HUES6 (cell line): ENCODE measurements at regions not wholly inside any gene's neighbourhood (a gene's known extent, or its start where the extent isn't known, plus 50 kb on each side); places are given as distances from the start of the nearest gene placed in this dataset.
"Not testable (repeated sequence)": the region's sequence is repeated elsewhere in the genome, so short reads cannot be mapped to it uniquely, and the experiment has no call there.

Experiments used
- H3K27ac ChIP-seq: 2 replicates; pipeline ENCODE4 v1.7.0; 2013; ENCODE audit warnings: low read depth, mild to moderate bottlenecking, low read length, inconsistent platforms
- H3K27me3 ChIP-seq: 2 replicates; pipeline ENCODE4 v1.6.1; 2013; ENCODE audit warnings: low read length; ENCODE audit not compliant: control insufficient read depth, insufficient read depth
- H3K36me3 ChIP-seq: 2 replicates; pipeline ENCODE4 v1.6.1; 2013; ENCODE audit warnings: low read length; ENCODE audit not compliant: control insufficient read depth, insufficient read depth
- H3K4me1 ChIP-seq: 2 replicates; pipeline ENCODE4 v1.6.1; 2013; ENCODE audit warnings: low read length; ENCODE audit not compliant: control insufficient read depth, insufficient read depth
- H3K4me3 ChIP-seq: 2 replicates; pipeline ENCODE4 v1.5.1; 2013; ENCODE audit warnings: low read depth, low read length
- H3K9ac ChIP-seq: one replicate; pipeline ENCODE4 v1.6.1; 2013; ENCODE audit warnings: mild to moderate bottlenecking, low read length
- H3K9me3 ChIP-seq: 2 replicates; pipeline ENCODE4 v1.6.1; 2013; ENCODE audit warnings: low read depth, low read length; ENCODE audit not compliant: control insufficient read depth, insufficient read depth

DNA sequence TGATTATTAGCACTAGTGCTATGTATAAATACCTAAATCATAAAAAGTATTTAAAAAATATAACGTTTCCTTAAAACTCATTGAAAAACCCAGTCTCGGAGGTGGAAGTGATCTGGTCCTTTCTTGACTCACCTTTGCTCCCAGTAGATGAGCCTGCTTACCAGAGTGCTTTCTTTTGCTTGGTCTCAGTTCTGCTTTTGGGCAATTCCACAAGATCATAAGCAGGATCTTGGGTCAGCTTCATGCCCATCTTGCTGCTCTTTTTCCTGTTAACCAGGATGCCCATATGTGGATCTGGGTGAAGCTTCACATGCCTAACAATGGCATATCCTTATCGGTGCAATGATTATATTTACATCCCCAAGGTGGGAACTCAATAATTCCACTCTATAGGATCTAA, 332.1 kb upstream of the FAM98A start:
- H3K9me3 ChIP-seq: no peaks in the 10 kb centered on the region

DNA sequence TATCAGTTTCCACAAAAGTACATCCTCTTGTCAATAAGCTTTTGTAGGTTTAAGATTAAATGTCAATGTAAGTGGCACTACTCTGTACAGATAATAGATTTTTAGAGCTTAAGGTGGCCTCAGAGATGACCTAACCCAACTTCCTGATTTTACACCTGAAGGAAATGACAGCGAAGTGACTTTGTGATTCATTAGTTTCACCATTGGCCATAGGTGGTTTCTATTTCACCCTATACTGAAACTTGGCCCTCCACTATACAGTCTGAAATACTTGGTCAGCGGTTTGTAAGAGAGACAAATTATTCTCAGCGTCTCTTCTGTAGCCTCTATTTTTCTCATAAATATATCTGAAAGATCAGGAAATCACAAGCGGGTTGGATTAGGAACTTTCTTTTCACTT, 330.4 kb upstream of the FAM98A start:
- no peaks in the 10 kb centered on the region for H3K9me3 ChIP-seq
- H3K4me3 ChIP-seq: no peak overlapping the region
- H3K4me1 ChIP-seq: no peaks in the 10 kb centered on the region

More for the DNA sequence above, 332.1 kb upstream of the FAM98A start:
- Histone ChIP-seq H3K36me3 (no peaks in the 10 kb centered on the region), H3K27ac (no peak overlapping the region), H3K27me3 (no peaks in the 10 kb centered on the region), H3K4me1 (no peaks in the 10 kb centered on the region), H3K4me3 (no peak overlapping the region), H3K9ac (no peak overlapping the region)

DNA sequence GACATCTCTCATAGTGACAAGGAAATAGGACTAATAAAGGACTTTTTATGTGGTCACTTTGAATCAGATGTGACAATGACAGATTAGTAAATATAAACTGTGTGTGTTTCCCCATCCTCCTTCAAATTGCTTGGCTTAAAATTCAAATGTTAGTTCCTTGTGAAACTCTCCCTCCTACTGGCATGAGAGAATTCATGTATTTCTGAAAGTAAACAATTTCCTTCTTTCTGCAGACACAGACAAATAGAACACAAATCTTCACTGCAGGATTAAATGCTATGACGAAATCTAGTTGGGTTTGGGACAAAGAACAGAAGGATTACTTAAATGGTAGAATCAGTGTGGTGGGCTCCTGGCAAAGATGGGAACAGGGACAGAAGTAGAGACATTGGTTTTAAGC, 328.7 kb upstream of the FAM98A start:
- no peak overlapping the region for H3K9ac ChIP-seq

More for the DNA sequence above, 330.4 kb upstream of the FAM98A start:
- Histone ChIP-seq H3K27ac (no peak overlapping the region), H3K27me3 (no peaks in the 10 kb centered on the region), H3K36me3 (no peaks in the 10 kb centered on the region), H3K9ac (no peak overlapping the region)

DNA sequence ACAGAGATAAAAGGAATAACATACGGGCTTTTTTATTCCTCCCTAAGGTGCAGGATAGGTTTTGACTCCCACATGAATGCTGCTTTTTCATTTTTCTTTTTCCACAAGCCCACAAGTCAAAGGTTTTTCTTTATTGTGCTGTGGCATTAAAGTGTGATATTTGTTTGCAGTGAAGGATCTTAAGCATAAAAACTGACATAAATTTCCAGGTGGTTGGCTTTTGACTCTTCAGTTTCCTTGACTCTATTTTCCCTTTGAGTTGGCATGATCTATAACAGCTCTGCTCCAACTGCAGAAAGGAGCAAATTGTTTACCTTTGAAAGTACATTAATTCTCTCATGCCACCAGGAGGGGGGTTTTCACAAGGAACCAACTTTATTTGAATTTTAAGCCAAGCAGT, 326.2 kb upstream of the FAM98A start:
- H3K27me3 ChIP-seq: no peaks in the 10 kb centered on the region
- H3K9ac ChIP-seq: no peak overlapping the region
- no peak overlapping the region for H3K4me3 ChIP-seq
- H3K36me3 ChIP-seq: no peaks in the 10 kb centered on the region
- no peak overlapping the region for H3K27ac ChIP-seq
- no peaks in the 10 kb centered on the region; the same call in 1 of the 2 replicates for H3K9me3 ChIP-seq
- H3K4me1 ChIP-seq: no peaks in the 10 kb centered on the region

More for the DNA sequence above, 328.7 kb upstream of the FAM98A start:
- H3K36me3 ChIP-seq: no peaks in the 10 kb centered on the region
- no peak overlapping the region for H3K4me3 ChIP-seq
- H3K4me1 ChIP-seq: no peaks in the 10 kb centered on the region
- H3K27ac ChIP-seq: no peak overlapping the region
- H3K27me3 ChIP-seq: no peaks in the 10 kb centered on the region
- no peaks in the 10 kb centered on the region; the same call in 1 of the 2 replicates for H3K9me3 ChIP-seq

DNA sequence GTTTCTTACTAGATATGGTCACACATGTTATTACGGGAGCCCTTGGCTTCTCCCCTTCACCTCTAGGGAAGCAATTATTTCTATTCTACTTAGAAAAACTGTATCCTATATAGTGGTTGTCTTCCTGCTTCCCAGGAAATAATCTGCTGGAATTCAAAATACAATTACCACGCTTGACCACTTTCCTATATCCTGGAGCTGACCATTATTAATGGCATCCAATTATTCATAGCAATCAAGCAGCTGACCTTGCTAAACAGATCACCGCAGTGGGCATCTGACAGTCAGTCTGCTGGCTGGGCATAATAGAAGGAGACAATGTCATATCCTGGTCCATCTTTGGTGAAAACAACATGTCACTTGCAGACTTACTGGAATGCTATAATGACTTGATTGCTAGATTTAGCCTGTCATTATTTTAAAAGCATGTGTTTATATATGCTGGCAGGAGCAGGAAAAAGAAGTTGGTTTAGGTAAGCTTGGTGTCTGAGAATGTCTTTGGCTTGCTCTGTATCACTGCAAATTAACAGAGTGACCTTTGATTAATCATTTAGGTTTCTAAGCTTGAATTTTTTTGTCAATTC, 325.6 kb upstream of the FAM98A start:
- no peaks in the 10 kb centered on the region; the same call in 1 of the 2 replicates for H3K9me3 ChIP-seq
- H3K9ac ChIP-seq: no peak overlapping the region
- no peaks in the 10 kb centered on the region for H3K4me1 ChIP-seq
- no peaks in the 10 kb centered on the region for H3K27me3 ChIP-seq
- H3K36me3 ChIP-seq: no peaks in the 10 kb centered on the region
- no peak overlapping the region for H3K27ac ChIP-seq
- no peak overlapping the region for H3K4me3 ChIP-seq

DNA sequence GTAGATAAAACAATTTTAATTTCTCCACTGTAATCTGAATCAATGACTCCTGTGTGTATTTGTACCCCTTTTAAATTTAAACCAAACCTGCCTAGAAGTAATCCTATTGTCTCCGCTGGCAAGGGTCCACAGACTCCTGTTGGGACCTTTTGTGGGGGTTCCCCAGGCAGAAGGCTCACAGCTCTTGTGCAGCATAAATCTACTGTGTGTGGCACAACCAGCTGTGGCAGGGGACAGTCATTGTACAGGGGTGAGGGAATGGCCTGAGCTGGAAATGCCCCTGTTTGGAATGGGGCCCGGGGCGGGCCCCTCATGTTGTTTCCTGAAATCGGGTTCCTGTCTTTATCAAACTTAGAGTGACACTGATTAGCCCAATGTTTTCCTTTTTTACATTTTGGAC, 318.2 kb upstream of the FAM98A start:
- Histone ChIP-seq H3K4me3 (no peak overlapping the region), H3K27ac (no peak overlapping the region), H3K9ac (no peak overlapping the region), H3K36me3 (no peaks in the 10 kb centered on the region), H3K9me3 (peaks cover 25% of the 10 kb centered on the region), H3K27me3 (no peaks in the 10 kb centered on the region), H3K4me1 (no peaks in the 10 kb centered on the region)

DNA sequence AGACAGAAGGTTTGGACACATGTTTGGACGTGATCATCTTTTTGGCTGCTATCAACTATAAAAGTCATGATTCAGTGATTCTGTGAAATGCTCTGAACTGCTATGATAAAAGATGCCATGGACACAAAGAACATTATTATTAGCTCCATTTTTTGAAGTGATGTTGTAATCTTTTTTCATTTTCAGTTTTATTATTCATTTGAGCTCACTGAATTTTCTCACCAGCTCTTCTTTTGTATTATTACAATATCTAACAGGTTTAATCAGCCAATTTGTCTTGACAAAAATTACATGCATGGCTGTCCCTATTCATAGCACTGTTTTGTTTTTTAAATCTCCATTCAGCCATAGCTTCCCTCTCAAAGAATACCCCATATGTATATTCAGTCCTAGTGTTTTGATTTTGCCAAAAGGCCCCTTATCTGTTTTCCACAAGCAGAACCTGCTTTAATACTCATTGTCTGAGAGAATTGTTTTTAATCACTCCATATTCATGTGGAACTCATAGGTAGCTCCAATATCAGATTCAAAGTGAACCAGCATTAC, 314.0 kb upstream of the FAM98A start:
- H3K4me1 ChIP-seq: no peaks in the 10 kb centered on the region
- H3K36me3 ChIP-seq: no peaks in the 10 kb centered on the region

DNA sequence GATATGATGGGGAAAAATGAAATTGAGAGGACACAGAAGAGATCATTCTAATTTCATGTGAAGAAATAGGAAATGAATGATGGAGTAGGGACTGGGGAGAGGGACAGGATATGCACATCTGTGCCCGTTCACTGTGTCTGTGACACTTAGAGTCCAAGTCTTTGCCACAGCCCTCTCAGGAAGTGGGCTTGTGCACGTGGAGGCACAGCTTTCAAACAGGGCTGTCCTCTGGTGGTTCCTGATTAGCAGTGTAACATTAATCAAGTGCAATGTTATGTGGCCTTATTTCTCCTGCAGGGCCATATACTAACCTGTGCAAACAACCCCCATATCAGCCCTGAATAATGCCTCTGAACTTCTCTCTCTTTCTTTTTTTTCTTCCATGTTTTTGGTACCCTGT, 312.2 kb upstream of the FAM98A start:
- H3K9ac ChIP-seq: no peak overlapping the region
- no peaks in the 10 kb centered on the region for H3K27me3 ChIP-seq
- no peaks in the 10 kb centered on the region for H3K36me3 ChIP-seq
- no peak overlapping the region for H3K27ac ChIP-seq
- H3K4me3 ChIP-seq: no peak overlapping the region
- peaks cover 25% of the 10 kb centered on the region for H3K9me3 ChIP-seq
- H3K4me1 ChIP-seq: no peaks in the 10 kb centered on the region

More for the DNA sequence above, 314.0 kb upstream of the FAM98A start:
- Histone ChIP-seq H3K9ac (no peak overlapping the region), H3K27me3 (no peaks in the 10 kb centered on the region), H3K27ac (no peak overlapping the region), H3K9me3 (peaks cover 25% of the 10 kb centered on the region), H3K4me3 (no peak overlapping the region)

DNA sequence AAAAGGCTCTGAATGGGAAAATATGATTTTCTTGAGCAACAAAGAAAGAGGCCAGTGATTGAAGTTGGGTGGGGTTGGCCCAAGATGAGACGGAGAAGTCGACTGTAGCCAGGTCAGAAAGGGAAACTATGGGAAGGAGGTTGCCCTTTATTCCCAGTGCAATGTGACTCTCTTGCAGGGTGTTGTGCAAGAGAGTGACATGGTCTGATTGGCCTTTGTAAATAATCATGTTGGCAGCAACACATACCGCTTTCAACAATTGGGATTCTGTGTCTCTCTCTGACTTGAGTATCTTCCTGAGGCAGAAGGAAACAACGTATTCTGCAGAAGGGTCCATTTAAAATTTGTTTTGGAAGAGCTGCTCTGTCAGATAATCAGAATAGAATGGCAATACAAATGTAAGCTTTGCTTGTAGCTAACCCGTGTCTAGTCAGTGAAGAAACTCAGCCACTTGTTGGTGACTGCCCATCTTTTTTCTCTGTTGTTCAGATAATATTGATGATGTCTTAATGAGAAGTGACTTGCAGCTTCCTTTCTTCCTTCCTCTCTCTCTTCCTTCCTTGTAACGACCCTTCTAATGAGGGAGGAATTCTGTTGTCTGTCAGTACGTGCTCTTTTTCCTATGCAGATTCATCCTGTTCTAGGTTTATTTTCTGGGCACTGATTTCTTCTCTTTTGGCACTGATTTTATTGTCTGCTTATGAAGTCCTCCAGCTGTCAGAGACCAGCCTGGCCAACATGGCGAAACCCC, 311.0 kb upstream of the FAM98A start:
- Histone ChIP-seq H3K9me3 (peaks cover 21% of the 10 kb centered on the region), H3K4me1 (no peaks in the 10 kb centered on the region), H3K36me3 (no peaks in the 10 kb centered on the region), H3K9ac (no peak overlapping the region), H3K27me3 (no peaks in the 10 kb centered on the region), H3K4me3 (no peak overlapping the region), H3K27ac (no peak overlapping the region)

DNA sequence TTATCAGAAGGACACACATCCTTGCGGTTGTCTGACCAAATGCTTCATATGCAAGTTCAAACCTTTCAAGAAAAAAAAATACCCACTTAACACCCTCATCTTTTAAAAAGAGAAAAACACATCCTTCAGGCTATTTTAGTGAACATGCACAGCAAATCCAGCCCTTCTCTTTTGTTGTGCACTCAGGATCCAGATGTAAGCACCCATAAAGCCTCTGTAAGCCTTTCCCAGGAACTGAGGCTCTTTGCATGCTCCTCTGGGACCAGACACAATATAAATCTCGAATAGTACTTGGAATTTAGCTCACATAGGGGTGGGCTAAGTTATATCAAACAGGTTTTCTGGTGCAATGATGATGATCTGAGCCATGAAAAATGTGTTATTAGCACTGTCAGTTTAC, 308.8 kb upstream of the FAM98A start:
- Histone ChIP-seq H3K4me3 (no peak overlapping the region), H3K9ac (no peak overlapping the region), H3K9me3 (peaks cover 13% of the 10 kb centered on the region; the same call in 1 of the 2 replicates), H3K4me1 (no peaks in the 10 kb centered on the region), H3K27ac (no peak overlapping the region), H3K36me3 (no peaks in the 10 kb centered on the region), H3K27me3 (no peaks in the 10 kb centered on the region)

DNA sequence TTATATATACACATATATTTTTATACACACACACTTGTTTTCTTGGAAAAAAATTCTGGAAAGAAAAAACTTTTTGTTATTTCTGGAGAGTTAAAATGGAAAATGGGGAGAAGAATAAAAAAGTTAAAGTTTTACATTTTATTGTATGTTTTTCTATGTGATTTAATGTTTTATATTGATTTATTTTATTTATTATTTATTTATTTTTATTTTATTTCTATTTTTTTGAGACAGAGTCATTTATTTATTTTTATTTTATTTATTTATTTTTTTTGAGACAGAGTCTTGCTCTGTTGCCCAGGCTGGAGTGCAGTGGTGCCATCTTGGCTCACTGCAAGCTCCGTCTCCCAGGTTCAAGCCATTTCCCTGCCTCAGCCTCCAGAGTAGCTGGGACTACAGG, 307.0 kb upstream of the FAM98A start:
- H3K27me3 ChIP-seq, H3K36me3 ChIP-seq, H3K4me1 ChIP-seq, H3K27ac ChIP-seq, H3K9me3 ChIP-seq, H3K9ac ChIP-seq, H3K4me3 ChIP-seq: not testable (repeated sequence)
